GM19239 (cell line): ENCODE measurements at regions not wholly inside any gene's neighbourhood (a gene's known extent, or its start where the extent isn't known, plus 50 kb on each side); places are given as distances from the start of the nearest gene placed in this dataset.
"Not testable (repeated sequence)": the region's sequence is repeated elsewhere in the genome, so short reads cannot be mapped to it uniquely, and the experiment has no call there.

Experiments used
- DNase-seq: peaks from one replicate; pipeline ENCODE4 v3.0.0; 2011; ENCODE audit warnings: low spot score; ENCODE audit not compliant: insufficient read length
- FAIRE-seq: peaks from 2 replicates; lab custom pipeline; 2011; peaks lifted over from hg19 to GRCh38; lab: Jason Lieb, UNC

DNA sequence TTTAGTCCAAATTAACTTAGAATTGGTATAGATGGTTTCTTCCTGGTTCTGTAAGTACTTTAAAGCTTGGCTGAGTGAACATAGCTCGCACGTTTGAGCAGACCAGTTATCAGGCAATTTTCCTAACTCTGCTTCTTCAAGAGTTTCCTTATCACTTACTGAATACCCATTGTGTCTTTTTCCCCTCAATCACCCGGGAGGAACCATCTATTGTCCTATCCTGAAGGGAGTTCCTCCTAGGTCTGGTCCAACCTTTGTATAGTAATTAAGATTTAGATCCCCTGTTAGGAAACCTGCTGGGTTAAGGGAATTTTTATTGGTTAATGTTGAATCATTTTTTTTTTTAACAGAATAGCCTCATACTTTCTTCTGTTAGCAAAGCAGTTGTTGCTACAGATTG is 1215.0 kb upstream of the ATXN8OS start:
- not testable (repeated sequence) for DNase-seq, FAIRE-seq

DNA sequence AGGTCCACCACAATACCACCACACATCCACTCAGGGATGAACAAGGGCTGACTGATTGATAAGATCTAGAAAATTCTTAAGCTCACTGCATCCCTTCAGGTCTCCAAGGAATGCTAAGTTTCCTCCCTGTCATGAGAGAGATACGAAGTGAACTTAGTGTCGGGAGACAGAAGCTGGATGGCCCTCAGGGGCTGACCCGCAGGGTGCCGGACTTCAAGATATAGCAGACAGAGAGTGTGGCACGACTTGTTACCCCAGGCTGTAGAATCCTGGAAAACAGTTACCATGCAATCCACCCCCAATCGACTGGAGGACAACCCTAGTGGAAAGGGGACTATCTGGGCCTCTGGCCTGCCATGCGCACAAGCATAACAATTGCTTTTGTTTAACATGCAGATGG is 1217.5 kb upstream of the ATXN8OS start:
- not testable (repeated sequence) for FAIRE-seq, DNase-seq

DNA sequence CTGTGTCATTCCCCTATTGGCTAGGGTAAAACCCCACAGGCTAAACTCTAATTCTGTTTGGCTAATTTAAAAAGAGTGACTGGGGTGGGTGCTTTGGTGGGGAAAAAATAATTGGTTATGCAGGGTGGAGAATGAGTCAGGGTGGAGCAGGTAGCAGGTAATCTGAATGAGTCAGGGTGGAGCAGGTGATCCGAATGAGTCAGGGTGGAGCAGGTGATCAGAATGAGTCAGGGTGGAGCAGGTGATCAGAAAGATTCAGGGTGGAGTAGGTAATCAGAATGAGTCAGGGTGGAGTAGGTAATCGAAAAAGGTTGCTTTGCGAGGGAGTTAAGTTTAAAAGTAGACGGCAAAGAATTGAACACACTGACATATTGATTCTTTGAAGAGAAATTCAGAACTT is 1218.8 kb upstream of the ATXN8OS start:
- FAIRE-seq (no peak), DNase-seq (no peak)

DNA sequence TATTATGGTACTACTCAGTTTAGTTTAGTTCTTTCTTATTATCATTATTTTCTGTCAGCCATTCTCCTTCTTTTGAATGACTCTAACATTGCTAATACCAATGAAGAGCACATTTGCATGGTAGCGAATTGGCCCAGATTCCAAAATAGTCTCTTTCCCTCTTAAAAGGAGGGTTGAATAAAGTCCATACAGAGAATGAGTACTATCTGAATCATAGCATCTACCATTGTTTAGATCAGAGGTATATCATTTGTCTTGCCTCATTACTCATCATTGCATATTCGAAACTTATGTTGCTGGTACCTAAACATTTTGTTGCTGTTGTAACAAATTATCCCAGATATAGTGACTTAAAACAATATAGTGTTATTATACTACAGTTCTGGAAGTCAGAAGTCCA is 1235.3 kb upstream of the ATXN8OS start:
- DNase-seq (no peak), FAIRE-seq (no peak)

DNA sequence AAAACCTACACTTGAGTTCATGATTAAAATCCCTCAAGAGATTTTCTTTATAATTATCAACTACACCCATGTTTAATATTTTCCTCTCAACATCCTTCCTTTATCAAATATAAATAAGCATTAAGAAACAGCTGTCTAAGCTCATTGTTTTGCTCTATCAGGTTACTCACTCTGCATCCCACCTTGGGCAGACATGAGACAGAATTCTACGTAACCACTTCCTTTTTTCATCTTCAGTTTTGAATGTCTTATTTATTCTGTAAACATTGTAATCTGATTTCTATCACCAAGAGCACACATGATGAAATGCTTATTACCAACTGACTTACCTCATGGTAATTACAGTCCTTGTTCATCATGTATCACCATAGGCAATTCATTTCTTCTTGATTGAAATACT is 1256.6 kb upstream of the ATXN8OS start:
- FAIRE-seq (no peak), DNase-seq (no peak)

DNA sequence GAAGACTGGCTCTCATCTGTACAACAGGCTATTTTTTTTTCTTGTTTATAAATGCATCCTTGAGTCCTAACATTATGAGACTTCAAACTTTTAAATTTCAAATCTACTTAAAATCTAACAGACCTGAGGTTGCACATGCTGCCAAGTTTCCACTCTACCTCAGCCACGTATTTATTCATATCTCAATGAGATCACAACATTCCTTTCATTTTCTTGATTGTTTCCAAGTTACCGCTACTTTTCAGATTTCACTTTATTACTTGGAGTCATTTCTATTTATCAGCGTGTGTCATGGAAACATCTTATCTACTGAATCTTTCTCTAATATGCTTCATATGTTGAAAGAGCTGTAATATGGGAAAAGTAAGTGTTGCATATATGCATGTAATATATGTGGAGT is 1257.5 kb upstream of the ATXN8OS start:
- FAIRE-seq = no peak
- DNase-seq = no peak

DNA sequence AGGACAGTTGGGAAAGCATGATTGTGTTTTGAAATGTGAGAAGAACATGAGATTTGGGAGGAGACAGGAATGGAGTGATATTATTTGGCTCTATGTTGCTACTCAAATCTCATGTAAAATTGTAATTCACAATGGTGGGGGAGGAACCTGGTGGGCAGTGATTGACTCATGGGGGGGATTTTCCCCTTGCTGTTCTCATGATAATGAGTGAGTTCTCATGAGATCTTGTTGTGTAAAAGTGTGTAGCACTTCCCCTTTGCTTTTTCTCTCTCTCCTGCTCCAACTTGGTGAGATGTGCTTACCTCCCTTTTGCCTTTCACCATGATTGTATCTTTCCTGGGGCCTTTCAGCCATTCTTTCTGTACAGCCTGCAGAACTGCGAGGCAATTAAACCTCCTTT is 1261.0 kb upstream of the ATXN8OS start:
- DNase-seq = no peak
- FAIRE-seq = no peak

DNA sequence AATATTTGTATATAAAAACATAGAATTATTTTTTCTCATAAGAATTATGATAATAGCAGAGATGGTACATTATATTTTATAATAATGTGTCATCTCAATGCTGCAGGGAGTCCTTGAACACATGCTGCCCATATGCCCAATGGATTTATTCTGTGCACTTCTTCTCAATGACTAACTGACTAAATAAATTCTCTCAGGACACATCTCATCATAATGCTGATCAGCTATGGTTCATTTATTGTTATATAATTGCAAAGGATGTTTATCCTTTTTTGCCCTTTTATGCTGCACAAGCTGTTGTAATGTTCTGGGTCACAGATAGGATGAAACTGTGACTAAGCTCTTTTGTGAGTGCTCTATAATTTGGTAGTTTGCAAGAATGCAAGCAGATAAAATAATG is 1273.3 kb upstream of the ATXN8OS start:
- FAIRE-seq (no peak), DNase-seq (no peak)

DNA sequence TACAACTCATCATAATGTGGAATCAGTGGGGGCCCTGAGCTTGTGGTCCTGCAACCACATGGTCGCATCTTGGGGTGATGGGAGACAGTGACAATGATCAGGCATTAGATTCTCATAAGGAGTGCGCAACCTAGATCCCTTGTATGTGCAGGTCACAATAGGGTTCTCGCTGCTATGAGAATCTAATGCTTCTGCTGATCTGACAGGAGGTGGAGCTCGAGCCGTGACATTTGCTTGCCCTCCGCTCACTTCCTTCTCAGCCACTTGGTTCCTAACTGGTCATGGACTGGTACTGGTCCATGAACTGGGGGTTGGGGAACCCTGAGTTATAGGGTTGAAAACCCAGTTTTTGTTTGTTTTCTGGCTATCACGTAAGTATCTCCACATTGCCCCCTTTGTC is 1290.9 kb upstream of the ATXN8OS start:
- DNase-seq (no peak), FAIRE-seq (no peak)

DNA sequence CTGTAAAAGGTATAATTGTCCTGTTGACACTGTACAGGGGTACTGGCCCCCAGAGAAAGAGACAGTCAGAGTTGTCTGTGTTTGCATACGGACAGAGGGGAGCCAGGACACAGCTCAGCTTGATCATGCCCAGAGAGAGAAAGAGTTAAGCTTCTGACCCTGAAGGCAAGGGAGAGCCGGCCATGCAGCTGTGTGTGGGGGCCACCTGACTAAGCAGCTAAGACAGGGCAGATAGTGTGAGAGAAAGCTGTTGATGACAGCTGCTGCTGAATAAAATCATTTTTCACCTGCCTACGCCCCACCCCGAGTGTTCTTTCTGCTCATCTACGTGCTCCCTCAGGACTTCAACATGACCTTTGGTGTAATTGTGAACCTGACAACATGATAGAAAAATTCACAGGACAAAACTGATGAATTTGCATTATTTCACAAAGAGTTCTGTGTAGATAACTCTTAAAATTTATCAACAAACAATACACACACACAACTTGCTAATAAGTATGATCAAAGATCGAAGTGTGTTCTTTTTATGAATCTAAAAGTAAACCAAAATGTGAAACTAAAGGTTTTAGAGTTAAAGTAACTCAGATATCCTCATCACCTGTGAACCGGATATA is 1294.3 kb upstream of the ATXN8OS start:
- DNase-seq (no peak), FAIRE-seq (no peak)

DNA sequence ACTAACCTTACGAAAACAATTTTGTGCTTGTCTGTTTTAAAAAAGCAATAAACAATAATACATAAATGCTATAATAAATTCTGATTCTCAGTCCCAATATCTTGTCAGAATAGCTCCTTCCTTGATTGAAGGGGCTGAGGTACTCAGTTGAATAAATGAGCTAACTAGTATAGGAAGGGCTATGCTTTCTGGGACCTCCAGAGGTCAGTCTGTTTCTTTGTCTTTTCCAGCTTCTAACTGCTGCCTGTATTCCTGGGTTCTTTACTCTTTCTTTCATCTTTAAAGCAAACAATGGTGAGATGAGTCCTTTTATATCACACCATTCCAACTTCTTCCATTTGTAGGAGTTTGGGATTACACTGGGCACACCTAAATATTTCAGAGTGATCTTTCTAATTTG is 1297.0 kb upstream of the ATXN8OS start:
- FAIRE-seq (no peak), DNase-seq (no peak)

DNA sequence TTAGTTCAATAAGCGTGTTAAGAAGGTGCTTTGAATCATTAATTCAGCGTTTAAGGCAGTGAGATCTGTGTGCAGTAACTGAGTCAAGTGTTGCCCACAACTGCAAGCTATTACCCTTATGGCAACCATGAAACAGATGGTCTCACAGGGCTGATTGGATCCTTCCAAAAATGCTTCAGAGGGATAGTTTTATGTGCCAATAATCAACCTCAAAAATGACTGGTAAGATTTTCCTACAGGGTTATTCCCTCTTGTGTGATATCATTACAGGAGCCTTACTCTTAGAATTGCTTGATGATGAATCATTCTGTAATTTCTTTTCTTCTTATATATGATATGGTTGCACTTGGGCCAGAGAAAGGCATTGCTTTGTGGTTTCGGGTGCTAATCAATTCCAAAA is 1299.2 kb upstream of the ATXN8OS start:
- FAIRE-seq = no peak
- no peak for DNase-seq

DNA sequence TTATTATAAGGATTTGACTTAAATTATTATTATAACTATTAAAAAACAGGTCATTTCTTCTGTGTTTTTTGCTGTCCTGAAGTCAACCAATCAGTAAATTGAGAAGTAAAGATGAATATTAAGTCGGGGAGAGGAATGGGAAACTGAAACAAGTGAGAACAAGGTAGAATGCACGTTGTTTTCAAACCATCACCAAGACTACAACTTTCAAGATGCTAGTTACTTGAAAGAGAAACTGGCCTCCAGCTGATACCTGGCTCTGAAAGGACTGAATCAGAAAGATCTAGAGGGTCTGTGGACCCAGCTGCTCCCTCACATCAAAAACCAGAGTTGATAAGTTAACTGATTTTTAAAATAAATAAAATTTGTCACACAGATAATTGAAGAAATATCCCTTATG is 1301.5 kb upstream of the ATXN8OS start:
- DNase-seq (no peak), FAIRE-seq (no peak)

DNA sequence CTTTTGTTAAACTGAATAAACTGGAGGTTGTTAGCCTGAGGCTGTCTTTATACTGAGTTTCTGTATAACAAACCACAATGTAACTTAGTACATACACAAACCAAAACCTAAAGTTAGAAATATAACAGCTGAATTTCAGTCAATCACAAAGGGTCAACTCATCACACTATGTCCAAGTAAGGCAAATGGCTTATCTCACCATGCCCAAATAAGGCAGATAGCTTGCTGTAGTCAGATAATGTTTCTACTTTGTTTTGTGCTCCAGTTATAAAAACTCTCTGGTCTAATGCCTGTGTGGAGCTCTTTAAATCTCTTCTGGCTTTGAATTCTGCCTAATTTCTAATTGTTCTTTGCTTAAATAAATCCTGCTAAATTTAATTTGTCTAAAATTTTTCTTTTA is 1323.4 kb upstream of the ATXN8OS start:
- DNase-seq (no peak), FAIRE-seq (no peak)

DNA sequence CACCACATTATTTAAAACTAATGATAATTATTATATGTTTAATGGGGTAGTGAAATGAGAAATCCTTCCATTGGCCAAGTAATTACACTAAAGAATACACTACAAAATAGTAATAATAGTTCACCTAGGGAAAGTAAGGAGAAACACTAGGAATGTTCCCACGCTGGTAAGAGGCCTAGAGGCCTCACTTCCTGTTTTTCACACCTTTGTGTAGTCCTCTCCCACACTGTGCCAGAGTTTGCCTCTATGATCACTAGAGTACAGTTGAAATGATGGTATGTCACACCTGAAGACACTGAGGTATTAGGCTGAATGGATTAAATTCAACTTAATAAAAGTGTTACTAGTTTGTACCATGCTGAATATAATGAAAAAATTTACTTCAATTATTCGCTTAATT is 1348.0 kb upstream of the ATXN8OS start:
- no peak for FAIRE-seq
- DNase-seq = no peak

DNA sequence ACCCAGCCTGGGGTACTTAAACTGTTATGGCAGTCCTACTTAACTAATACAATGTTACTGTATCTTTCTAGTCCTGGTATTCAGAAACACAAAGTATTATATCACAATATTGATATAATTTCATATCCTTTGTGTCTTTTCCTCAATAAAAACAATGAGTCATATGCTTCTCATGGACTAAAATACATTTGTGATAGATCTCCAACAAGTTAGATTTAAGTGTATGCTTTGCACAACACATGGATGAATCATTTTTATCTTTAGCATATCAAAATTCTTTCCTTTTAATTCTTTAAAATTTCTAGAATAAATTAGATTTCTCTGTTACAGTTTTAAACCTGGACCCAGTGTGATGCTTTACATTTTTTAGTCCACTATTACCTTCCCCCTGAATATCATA is 1357.8 kb upstream of the ATXN8OS start:
- FAIRE-seq (no peak), DNase-seq (no peak)

DNA sequence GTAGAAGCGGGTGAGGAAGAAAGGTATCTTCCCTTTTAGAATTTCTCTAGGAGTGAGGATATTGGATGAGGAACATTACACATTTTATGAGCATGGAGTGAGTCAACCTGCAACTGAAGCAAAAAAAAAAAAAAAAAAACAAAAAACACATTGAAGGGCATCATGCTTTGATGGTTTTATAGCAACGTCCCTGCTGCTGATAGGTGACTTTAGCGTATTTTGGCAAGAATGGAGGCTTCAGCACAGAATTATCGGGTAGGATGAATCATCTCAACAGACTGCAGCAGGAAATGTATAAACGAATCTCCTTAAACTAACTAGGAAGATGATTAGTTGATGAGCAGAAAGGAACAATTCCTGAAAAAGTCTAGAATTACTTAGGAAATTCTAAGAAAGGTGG is 1359.6 kb upstream of the ATXN8OS start:
- FAIRE-seq (no peak), DNase-seq (no peak)

DNA sequence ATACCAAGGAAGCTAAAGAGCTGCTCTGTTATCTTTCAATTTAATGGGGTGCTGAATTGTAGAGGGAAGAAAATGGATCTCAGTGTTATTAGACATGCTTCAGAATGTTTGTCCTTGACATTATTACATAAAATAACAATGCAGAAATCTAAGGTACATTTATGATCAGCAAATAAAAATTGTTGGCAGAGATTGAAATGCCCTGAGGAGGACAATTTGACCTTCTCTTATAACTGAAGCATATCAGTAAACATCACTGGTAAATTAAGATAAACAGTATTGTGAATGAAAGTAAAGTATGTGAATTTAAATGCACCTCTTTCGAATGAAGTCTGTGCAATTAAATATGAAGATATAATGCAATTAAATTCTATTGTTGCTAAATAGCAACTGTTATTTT is 1362.1 kb upstream of the ATXN8OS start:
- DNase-seq = no peak
- no peak for FAIRE-seq

DNA sequence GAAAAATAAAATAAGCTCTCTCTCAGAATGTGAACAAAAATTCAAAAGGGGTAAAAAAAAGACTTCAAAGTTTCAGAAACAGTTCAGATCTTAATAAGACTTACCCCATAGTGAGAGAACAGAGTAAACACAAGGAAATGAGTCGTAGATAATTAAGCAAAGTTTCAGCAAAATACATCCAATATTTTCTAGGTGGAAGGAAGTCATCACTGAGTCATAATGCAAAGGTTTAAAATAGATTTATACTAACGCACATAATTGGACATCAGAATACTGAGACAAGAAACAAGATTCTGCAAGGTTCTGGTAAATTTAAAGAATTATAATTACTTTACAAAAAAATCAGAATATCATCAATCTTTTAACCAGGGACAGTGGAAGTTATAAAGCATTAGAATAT is 1370.7 kb upstream of the ATXN8OS start:
- FAIRE-seq (no peak), DNase-seq (no peak)

DNA sequence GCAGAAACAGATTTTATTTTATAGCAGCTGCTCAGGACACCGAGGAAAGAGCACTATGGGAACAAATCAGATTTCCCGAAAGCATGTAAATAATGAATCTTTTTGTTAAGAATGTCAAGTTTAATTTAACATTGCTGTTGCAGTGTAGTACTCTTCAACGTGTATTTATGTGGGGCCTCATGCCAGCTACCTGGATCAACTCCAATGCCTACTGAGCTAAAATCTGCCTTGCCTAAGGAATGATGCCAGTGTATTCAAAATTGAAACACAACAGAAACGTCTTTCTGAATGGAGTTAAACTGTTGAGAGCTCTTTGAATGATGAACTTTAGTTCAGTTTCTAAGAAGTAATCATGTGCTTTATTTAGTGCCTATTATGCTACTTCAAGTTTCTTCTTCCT is 1379.8 kb upstream of the ATXN8OS start:
- no peak for FAIRE-seq
- no peak for DNase-seq

DNA sequence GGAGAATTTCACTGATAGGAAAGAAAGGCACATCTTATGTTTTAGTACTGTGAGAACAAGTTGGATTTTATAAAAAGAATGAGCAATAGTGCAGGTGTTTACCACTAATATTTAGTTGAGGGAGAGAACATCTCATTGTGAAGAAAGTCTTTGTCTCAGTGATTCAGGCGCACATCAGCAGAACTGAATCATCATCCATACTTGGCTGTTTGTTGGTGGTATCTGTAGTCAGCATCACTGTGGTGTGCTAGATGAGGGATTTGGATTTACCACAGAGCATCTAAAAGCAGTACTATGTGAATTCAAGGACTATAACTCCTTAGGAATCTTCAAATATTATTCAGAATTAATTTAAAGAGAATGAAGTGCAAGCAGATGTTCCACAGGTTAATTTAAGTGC is 1380.5 kb upstream of the ATXN8OS start:
- FAIRE-seq (no peak), DNase-seq (no peak)

DNA sequence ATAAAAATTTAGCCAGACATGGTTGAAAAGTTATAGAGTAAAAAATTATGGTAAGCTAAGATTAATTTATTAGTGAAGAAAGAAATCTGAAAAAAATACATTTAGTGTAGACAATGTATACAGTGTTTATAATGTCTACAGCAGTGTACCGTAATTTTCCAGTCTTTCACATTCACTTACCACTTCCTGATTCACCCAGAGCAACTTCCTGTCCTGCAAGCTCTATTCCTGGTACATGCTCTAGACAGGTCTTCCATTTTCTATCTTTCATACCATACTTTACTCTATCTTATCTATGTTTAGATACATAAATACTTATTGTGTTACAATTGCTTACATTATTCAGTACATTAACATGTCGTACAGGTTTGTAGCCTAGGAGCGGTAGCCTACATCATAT is 1387.8 kb upstream of the ATXN8OS start:
- no peak for DNase-seq
- no peak for FAIRE-seq

DNA sequence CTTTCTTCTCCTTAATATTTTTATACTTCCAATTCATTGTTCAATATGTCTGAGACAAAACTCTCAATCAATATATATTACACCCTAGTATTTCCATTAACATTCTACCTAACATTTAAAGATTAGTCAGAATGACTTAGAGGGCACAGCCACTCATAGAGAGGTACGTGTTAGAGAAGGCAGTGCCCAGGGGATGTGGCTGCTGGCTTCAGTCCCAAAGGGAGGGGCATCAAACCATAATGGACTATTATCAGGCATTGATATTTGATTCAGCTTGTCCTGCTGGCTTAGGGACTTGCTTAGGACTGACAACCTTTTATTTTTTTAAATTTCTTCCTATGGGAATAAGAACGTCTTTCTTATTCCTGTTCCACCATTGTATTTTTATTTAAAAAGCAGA is 1392.0 kb upstream of the ATXN8OS start:
- DNase-seq (no peak), FAIRE-seq (no peak)
